Neural progenitor cell (in vitro differentiated cells): ENCODE measurements at regions not wholly inside any gene's neighbourhood (a gene's known extent, or its start where the extent isn't known, plus 50 kb on each side); places are given as distances from the start of the nearest gene placed in this dataset.

Experiments
- DNase-seq: peaks from one replicate; pipeline ENCODE4 v3.0.0-alpha.2; 2016; ENCODE audit warnings: low spot score
- H2AFZ ChIP-seq: fragments of 200-600 bp; sonication (generic); replicated peaks from 2 replicates; pipeline ENCODE4 v1.6.1; 2016; ENCODE audit warnings: antibody characterized with exemption
- H3F3A ChIP-seq: fragments of 200-600 bp; sonication (generic); 2 replicates; pipeline ENCODE4 v1.6.1; 2016; ENCODE audit warnings: antibody characterized with exemption, low read depth
- H3K27ac ChIP-seq: fragments of 200-600 bp; sonication (generic); 2 replicates; pipeline ENCODE4 v1.5.1; 2016; ENCODE audit warnings: mild to moderate bottlenecking
- H3K27me3 ChIP-seq: fragments of 200-600 bp; sonication (generic); 2 replicates; pipeline ENCODE4 v1.6.1; 2016; ENCODE audit warnings: mild to moderate bottlenecking, moderate library complexity
- H3K36me3 ChIP-seq: fragments of 200-600 bp; sonication (generic); 2 replicates; pipeline ENCODE4 v1.5.1; 2016
- H3K4me1 ChIP-seq: fragments of 200-600 bp; sonication (generic); 2 replicates; pipeline ENCODE4 v1.6.1; 2016; ENCODE audit warnings: mixed run types
- H3K4me2 ChIP-seq: fragments of 200-600 bp; sonication (generic); 2 replicates; pipeline ENCODE4 v1.6.1; 2016
- H3K4me3 ChIP-seq: fragments of 200-600 bp; sonication (generic); 2 replicates; pipeline ENCODE4 v1.5.1; 2016
- H3K79me2 ChIP-seq: fragments of 200-600 bp; sonication (generic); 2 replicates; pipeline ENCODE4 v1.6.1; 2016; ENCODE audit warnings: low read depth
- H3K9ac ChIP-seq: fragments of 200-600 bp; sonication (generic); 2 replicates; pipeline ENCODE4 v1.6.1; 2016
- H3K9me3 ChIP-seq: fragments of 200-600 bp; sonication (generic); 2 replicates; pipeline ENCODE4 v1.5.1; 2016; ENCODE audit warnings: low read depth
- H4K20me1 ChIP-seq: fragments of 200-600 bp; sonication (generic); 2 replicates; pipeline ENCODE4 v1.6.1; 2016; ENCODE audit warnings: low read depth
- H3K27ac Mint-ChIP-seq: 3 replicates; pipeline ENCODE4 v1.8.0; 2021; ENCODE audit warnings: mixed read lengths
- H3K27me3 Mint-ChIP-seq: 2 replicates; pipeline ENCODE4 v1.8.0; 2022; ENCODE audit warnings: low read depth, mild to moderate bottlenecking, inconsistent platforms, moderate library complexity, mixed read lengths; ENCODE audit not compliant: insufficient read depth
- H3K36me3 Mint-ChIP-seq: 3 replicates; pipeline ENCODE4 v1.8.0; 2021; ENCODE audit warnings: mixed read lengths
- H3K4me1 Mint-ChIP-seq: 3 replicates; pipeline ENCODE4 v1.8.0; 2021; ENCODE audit warnings: mixed read lengths
- H3K4me3 Mint-ChIP-seq: 3 replicates; pipeline ENCODE4 v1.8.0; 2021; ENCODE audit warnings: mild to moderate bottlenecking, moderate library complexity, mixed read lengths
- H3K9me3 Mint-ChIP-seq: 3 replicates; pipeline ENCODE4 v1.8.0; 2020; ENCODE audit warnings: mixed read lengths
- EZH2 ChIP-seq: fragments of 200-600 bp; sonication (generic); IDR thresholded peaks from 2 replicates; pipeline ENCODE4 v1.6.1; 2017; ENCODE audit warnings: antibody characterized with exemption, mild to moderate bottlenecking, moderate library complexity
- EZH2phosphoT487 ChIP-seq: fragments of 200-600 bp; sonication (generic); IDR thresholded peaks from 2 replicates; pipeline ENCODE4 v1.6.1; 2017; ENCODE audit warnings: antibody characterized with exemption
- TF ChIP-seq, protein P1 (sequence below): fragments of 200-600 bp; sonication (generic); IDR thresholded peaks from 2 replicates; pipeline ENCODE4 v1.5.1; 2017; ENCODE audit warnings: antibody characterized with exemption, mild to moderate bottlenecking

DNA sequence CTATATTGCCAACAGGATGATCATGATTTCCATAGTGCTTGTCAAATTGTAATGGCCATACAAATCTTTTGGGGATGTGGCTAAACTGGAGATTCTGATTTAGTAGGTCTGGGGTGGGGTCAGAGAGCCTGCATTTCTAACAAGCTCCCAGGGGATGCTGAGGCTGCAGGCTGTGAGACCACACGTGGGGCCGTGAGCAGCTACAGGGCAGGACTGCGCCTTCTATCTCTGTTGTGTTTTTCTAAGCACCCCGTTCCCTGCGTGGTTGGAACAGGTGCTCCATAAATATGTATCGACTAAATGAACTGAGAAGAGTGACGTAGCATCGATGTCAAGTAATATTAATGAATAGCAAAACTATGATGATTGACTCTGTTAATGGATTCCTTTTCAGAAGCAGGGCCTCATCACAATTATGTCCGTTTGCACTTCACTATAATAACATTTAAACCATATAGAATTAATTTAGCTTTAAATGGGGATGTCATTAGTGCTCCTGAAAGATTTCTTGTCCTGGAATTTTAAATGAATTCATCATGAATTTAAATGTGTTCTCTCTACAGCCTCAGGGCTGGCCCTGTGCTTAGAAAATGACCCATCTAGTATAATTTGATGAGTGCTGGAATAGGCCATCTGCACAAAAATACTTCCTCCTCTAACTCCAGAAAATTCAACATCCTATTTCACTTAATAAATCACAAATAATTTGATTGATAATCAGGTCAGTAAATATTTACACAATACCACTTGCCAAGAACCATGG is 51.7 kb upstream of the SIAH3 start:
- H3K4me2 ChIP-seq, result no peak overlapping the region
- H3K9ac ChIP-seq, result no peak overlapping the region
- H4K20me1 ChIP-seq, result no peaks in the 10 kb centered on the region
- Mint-ChIP-seq H3K4me3 (no peak overlapping the region), H3K27me3 (peaks cover 3% of the 10 kb centered on the region), H3K4me1 (peaks cover 20% of the 10 kb centered on the region), H3K9me3 (no peaks in the 10 kb centered on the region), H3K27ac (peak overlapping the region; percentile 5), H3K36me3 (no peaks in the 10 kb centered on the region)
- no peaks in the 10 kb centered on the region for H3K9me3 ChIP-seq
- no peaks in the 10 kb centered on the region for H3K36me3 ChIP-seq
- TF ChIP-seq EZH2phosphoT487, result no peak
- TF ChIP-seq, protein P1, sequence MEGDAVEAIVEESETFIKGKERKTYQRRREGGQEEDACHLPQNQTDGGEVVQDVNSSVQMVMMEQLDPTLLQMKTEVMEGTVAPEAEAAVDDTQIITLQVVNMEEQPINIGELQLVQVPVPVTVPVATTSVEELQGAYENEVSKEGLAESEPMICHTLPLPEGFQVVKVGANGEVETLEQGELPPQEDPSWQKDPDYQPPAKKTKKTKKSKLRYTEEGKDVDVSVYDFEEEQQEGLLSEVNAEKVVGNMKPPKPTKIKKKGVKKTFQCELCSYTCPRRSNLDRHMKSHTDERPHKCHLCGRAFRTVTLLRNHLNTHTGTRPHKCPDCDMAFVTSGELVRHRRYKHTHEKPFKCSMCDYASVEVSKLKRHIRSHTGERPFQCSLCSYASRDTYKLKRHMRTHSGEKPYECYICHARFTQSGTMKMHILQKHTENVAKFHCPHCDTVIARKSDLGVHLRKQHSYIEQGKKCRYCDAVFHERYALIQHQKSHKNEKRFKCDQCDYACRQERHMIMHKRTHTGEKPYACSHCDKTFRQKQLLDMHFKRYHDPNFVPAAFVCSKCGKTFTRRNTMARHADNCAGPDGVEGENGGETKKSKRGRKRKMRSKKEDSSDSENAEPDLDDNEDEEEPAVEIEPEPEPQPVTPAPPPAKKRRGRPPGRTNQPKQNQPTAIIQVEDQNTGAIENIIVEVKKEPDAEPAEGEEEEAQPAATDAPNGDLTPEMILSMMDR, result no peak
- TF ChIP-seq EZH2, result no peak
- no peaks in the 10 kb centered on the region for H3K4me1 ChIP-seq
- no peak for DNase-seq
- H2AFZ ChIP-seq, result no peak overlapping the region
- H3K4me3 ChIP-seq, result no peak overlapping the region
- H3F3A ChIP-seq, result no peaks in the 10 kb centered on the region
- H3K27ac ChIP-seq, result no peak overlapping the region
- H3K79me2 ChIP-seq, result no peaks in the 10 kb centered on the region
- H3K27me3 ChIP-seq, result no peaks in the 10 kb centered on the region
